Activated CD4-positive, alpha-beta T cell treated with anti-CD3 and anti-CD28 coated beads, Interleukin-2, amount 50 U/mL, for 48 hours (primary cell): ENCODE measurements at regions not wholly inside any gene's neighbourhood (a gene's known extent, or its start where the extent isn't known, plus 50 kb on each side); places are given as distances from the start of the nearest gene placed in this dataset.

Experiments
- DNase-seq, 2 experiments: peaks; one replicate each; pipeline ENCODE4 v3.0.0-alpha.2; 2020

- no peak for DNase-seq
Measured at GRCh38 chr1:80842796-80843195, 957.9 kb upstream of the ADGRL2 start.

- no peak for DNase-seq
Measured at GRCh38 chr1:80841261-80841660, 959.5 kb upstream of the ADGRL2 start.

GRCh38 chr1:80837066-80837465 lies 963.7 kb upstream of the ADGRL2 start:
- DNase-seq = no peak

GRCh38 chr1:80836505-80836904 lies 964.2 kb upstream of the ADGRL2 start:
- DNase-seq = no peak

GRCh38 chr1:80827666-80828065 lies 973.1 kb upstream of the ADGRL2 start:
- DNase-seq = no peak

- no peak for DNase-seq
Measured at GRCh38 chr1:80825067-80825466, 975.7 kb upstream of the ADGRL2 start.

- no peak for DNase-seq
Measured at GRCh38 chr1:80818211-80818610, 982.5 kb upstream of the ADGRL2 start.

GRCh38 chr1:80807981-80808380 lies 992.8 kb upstream of the ADGRL2 start:
- DNase-seq = no peak

GRCh38 chr1:80806431-80806830 lies 994.3 kb upstream of the ADGRL2 start:
- DNase-seq = no peak

GRCh38 chr1:80801695-80802094 lies 999.0 kb upstream of the ADGRL2 start:
- no peak for DNase-seq

GRCh38 chr1:80799457-80799856 lies 1001.3 kb upstream of the ADGRL2 start:
- no peak for DNase-seq

- no peak for DNase-seq
Measured at GRCh38 chr1:80779275-80779674, 1021.5 kb upstream of the ADGRL2 start.

GRCh38 chr1:80778094-80778840 lies 1022.5 kb upstream of the ADGRL2 start:
- DNase-seq = no peak

- DNase-seq = no peak
Measured at GRCh38 chr1:80776266-80776665, 1024.5 kb upstream of the ADGRL2 start.

- DNase-seq = no peak
Measured at GRCh38 chr1:80769208-80769750, 1031.5 kb upstream of the ADGRL2 start.

- DNase-seq = no peak
Measured at GRCh38 chr1:80767711-80768110, 1033.0 kb upstream of the ADGRL2 start.

GRCh38 chr1:80759354-80759753 lies 1041.4 kb upstream of the ADGRL2 start:
- no peak for DNase-seq

GRCh38 chr1:80755944-80756343 lies 1044.8 kb upstream of the ADGRL2 start:
- no peak for DNase-seq

- no peak for DNase-seq
Measured at GRCh38 chr1:80751204-80751603, 1049.5 kb upstream of the ADGRL2 start.

GRCh38 chr1:80731241-80731894 lies 1069.4 kb upstream of the ADGRL2 start:
- DNase-seq = no peak

GRCh38 chr1:80722611-80723010 lies 1078.1 kb upstream of the ADGRL2 start:
- DNase-seq = no peak

GRCh38 chr1:80706526-80706925 lies 1094.2 kb upstream of the ADGRL2 start:
- no peak for DNase-seq

GRCh38 chr1:80678438-80678837 lies 1122.3 kb upstream of the ADGRL2 start:
- DNase-seq = no peak

- DNase-seq = no peak
Measured at GRCh38 chr1:80675454-80675853, 1125.3 kb upstream of the ADGRL2 start.
